CD4-positive, alpha-beta T cell treated with Interleukin-17A for 1 hour (primary cell): ENCODE measurements at regions not wholly inside any gene's neighbourhood (a gene's known extent, or its start where the extent isn't known, plus 50 kb on each side); places are given as distances from the start of the nearest gene placed in this dataset.

ENCODE experiments used
- DNase-seq: peaks from one replicate; pipeline ENCODE4 v3.0.0-alpha.2; 2020

DNA sequence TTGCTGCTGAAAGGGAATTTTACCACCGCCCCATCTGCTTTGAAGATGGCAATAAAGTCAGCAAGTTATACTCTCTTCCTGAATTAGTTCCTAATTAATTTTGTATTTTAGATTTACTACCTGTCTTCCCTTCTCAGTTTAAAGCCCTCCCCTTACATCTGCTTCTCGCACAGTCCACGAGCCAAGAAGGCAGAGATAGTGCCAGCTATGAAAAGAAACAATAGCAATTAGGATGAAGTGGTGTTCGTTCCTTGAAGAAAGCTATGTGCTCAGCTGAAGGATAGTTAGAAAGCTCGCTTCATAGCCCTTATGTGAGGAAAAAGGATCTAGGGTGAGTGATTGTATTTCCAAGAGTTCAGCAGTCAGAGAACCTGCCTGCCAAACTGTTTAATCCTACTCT is 1678.8 kb upstream of the TENM3 start:
- no peak for DNase-seq

DNA sequence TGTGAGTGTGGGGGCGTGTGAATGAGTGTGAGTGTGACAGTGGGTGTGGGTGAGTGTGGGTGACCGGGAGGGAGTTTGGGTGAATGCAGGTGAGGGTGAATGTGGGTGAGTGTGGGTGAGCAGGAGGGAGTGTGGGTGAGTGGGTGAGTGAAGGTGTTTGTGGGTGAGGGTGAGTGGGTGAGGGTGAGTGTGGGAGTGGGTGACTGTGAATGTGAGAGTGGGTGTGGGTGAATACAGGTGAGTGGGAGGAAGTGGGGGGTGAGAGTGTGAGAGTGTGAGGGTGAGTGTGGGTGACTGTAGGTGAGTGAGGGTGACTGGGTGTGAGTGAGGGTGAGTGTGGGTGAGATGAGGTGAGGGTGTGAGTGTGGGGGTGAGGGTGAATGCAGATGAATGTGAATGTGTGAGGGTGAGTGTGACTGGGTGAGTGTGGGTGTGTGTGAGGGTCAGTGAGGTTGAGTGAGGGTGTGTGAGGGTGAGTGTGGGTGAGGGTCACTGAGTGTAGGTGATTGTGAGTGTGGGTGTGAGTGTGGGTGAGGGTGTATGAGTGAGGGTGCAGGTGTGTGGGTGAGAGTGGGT is 1677.3 kb upstream of the TENM3 start:
- DNase-seq, result no peak

DNA sequence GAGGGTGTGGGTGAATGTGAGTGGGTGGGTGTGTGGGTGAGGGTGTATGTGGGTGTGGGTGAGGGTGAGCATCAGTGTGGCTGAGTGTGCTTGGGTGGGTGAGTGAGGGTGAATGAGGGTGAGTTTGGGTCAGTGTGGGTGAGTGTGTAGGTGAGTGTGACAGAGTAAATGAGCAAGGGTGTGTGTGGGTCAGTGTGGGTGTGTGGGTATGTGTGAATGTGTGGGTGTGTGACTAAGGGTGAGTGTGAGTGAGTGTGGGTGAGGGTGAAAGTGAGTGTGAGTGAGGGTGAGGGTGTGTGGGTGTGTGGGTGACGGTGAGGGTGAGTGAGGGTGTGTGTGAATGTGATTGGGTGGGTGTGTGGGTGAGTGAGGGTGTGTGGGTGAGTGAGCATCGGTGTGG is 1676.7 kb upstream of the TENM3 start:
- DNase-seq, result no peak

DNA sequence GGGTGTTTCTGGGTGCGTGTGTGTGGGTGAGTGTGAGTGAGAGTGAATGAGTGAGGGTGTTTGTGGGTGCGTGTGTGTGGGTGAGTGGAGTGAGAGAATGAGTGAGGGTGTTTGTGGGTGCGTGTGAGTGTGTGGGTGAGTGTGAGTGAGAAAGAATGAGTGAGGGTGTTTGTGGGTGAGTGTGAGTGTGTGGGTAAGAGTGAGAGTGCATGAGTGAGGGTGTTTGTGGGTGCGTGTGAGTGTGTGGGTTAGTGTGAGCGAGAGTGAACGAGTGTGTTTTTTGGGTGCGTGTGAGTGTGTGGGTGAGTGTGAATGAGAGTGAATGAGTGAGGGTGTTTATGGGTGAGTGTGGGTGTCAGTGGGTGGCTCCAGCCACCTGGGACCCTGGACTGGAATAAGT is 1676.1 kb upstream of the TENM3 start:
- no peak for DNase-seq

DNA sequence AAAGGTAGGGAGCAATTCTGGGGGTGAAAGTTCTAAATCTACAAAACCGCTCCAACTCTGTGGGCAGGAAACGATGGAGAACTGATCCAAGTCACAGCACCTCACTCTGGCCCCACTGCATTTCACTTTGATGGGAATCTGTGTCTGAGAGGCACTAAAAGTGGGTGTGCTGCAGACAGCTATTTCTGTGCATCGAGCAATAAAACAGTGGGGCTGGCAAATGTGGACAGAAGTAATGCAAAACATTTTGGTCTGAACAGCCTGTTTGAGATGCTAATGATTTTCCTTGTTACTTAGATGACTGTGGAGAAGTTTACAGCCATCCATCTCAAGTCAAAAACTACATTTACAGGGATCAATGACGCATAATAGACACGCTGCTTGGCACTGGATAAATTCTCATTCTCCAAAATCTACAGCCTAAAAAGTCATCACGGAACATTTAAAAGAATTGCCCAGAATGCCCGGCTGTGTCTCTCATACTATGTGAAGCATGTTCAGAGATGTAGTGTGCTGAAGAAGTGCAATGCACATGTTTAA is 1671.6 kb upstream of the TENM3 start:
- no peak for DNase-seq

DNA sequence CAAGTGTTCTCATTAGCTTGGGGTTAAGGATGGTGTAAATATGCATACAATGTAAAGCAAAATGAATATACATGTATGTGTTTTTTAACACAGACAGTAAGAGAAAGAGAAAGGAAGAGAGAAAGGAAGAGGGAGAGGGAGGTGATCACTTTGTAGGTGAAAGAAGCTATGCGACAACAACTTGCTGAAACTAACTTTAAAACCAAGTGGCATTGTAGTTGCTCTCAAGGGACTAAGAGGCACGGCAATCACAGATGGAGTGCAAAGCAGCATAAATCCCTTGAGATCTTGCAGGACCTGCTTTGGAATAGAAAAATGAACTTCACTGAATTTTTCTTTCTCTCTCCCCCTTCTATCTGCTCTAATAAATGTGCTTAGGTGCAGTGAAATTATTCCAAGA is 1665.0 kb upstream of the TENM3 start:
- DNase-seq, result no peak

DNA sequence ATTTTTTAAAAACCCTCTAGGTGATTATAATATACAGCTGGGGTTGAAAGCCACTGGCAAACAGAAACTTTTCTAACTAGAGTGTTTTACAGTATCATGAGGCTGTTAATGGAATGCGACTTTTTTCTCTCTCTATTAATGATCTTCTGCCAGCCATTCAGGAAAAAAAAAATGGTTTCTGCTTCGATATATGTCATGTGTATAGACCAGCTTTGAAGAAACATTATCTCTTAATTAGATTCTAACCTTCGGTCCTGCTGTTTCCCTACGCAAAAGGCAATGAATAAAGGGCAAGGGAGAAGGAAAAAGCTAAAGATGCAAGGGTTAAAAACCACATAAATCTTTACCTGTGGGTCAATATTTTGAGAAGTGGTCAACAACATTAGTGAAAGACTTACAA is 1662.1 kb upstream of the TENM3 start:
- DNase-seq, result no peak

DNA sequence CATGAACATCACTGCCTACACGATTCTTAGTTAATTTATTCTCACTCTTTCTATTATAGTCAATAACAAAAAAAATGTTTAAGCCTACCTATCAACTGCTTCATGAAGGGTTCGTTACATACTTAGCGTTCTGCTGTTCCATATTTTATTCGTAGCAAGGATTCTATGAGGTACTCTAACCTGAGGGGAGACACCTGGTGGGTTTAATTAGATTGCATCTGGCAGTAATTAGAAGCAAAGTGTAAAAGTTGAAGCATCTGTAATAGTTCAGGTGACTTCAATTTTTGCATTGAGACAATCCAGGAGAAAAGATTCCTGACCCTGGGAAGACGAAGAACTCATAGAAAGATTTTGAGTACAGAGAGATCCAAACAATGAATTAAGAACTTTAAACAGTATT is 1655.8 kb upstream of the TENM3 start:
- DNase-seq, result no peak

DNA sequence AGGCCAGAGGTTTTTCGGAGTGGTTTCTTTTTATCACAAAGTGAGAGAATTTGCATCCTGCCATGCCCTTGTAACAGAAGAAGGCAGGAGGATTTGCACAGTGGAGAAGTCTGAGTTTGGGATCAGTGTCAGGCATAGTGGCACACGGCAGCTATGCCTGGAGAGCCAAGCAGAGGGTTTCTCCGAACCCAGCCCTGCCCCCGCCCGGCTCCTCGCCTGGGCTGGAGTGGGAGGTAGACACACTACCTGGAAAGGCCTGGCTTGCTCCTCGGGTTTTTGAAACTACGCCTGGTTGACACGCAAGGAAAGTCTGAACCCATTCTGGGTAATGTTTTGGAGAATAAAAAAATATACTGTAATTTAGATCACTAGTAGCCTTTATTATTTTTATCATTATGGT is 1653.6 kb upstream of the TENM3 start:
- DNase-seq, result no peak

DNA sequence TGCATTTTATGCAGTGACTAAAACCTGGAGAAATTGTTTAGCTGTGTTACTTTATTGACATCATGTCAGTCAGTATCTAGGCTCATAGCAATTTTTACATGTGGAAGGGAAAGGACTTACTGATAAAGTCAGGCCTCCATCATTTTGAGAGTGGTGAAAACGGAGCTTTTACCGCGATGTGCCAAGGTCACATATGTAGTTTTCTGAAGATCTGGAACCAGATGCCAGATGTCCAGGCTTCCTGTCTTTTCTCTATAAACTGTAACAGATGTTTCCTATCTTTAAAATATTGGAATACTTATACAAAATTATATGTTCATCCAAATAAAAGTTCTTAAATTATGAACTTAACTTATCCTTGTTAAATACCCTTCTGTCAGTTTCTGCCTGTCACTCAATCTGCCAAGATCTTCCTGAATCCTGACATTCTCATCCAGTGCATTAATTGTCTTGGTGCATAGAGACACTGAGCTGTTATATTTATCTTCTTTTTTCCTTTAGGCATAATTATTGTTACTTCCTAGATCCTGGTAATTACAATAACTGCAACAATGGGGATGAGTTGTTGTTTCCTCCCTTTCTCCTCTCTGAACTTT is 1646.2 kb upstream of the TENM3 start:
- DNase-seq, result no peak

DNA sequence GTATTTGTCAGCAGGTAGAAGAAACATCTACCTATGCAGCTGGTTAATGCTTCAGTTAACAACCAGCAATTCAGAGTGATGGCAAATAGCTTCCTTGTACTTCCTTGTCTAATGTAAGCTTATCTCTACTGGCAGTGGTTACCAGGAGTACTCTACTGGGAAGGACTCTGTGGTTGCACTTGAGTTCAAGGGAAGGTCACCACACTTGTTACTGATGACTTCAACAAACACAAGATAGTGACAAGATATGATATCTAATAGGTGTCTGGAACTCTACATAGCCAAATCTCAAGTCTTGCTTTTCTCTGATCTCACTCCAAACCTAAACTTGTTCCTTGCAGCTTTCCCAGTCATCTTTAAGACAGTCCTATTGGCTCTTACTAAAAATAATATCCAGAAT is 1644.9 kb upstream of the TENM3 start:
- DNase-seq, result no peak

DNA sequence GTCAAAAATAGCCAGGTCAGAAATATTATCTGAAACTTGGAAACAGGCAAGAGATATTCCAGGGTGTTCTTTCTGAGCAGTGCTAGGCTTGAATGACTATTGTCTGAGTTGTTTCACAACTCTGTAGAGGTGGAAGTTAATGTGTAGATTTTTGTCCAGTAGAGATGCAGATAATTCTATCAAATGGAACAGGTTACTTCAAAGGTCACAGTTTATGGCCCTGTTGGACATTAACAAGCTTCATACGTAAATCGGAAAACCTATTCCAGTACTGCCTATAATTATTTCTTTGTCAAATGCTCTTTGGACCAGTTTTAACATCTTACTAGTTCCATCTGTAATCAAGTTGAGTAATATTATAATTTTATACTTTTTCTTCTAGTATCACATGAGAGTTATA is 1639.4 kb upstream of the TENM3 start:
- no peak for DNase-seq

DNA sequence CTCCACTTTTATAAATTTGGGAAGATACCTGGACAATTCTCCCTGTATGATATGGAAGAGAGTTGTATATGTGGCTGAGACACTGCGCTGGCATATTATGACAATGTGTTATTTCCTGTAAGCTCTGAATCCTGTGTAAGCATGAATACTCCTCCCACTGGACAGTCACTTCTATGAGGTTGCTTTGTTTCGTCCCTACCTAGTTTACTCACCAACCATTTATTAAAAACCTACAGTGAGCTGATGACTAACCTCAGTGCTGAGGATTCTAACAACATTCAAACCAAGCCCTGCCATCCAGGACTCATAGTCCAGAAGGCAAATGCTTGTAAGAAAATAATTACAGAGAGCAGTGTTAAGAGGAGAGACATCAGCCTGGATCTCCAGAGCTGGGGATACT is 1632.9 kb upstream of the TENM3 start:
- no peak for DNase-seq

DNA sequence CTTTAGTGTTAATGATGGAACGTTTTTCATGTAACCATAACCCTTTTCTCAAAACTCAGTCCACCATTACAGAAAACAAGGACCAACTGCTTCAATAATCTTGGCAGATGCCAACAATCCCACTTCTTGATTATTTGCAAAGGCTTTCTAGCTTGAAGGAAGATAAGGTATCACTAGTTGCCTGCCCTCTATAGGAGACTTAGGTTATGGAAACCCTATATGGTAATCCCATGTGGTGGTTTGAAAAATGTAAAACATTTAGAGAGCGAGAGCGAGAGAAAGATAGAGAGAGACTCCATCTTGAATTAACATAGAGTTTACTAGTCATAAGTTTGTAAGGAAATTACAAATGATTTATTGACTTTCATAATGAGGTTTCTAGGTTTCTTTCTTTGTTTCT is 1627.5 kb upstream of the TENM3 start:
- no peak for DNase-seq

DNA sequence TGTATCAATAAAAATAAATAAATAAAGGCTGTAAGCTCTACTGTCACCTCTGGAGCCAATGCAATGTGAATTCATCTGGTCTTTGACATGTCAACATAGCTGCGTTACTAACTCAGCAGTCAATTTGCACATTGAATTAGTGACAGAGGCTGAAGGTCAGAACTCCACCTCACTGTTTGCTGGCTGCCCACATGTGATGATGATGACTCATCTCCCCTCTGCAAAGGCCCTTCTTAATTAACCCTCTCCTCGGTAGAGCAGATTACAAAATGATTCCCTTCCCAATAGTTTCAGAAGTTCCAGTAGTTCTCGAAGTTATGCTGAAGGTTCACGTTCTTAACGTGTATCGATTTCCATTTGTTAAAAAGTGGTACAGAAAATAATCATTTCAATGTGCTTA is 1626.0 kb upstream of the TENM3 start:
- no peak for DNase-seq

DNA sequence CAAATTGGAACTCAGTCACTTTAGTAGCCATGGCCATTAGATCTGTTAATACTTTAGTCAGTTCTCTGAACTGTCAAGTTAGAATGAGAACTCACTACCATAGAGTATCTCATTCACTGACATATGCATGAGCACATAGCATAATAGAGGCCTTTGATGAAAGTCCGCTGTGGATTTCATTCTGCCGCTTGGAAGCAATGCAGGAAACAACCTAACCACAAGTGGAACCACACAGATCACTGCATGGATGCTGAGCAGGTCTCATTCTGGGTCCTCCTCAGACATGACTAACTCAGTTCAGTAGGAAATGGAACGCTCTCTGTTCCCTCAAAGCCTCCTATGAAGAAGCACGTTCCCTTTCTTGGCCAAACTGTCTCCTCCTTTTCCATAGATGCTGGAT is 1624.8 kb upstream of the TENM3 start:
- no peak for DNase-seq

DNA sequence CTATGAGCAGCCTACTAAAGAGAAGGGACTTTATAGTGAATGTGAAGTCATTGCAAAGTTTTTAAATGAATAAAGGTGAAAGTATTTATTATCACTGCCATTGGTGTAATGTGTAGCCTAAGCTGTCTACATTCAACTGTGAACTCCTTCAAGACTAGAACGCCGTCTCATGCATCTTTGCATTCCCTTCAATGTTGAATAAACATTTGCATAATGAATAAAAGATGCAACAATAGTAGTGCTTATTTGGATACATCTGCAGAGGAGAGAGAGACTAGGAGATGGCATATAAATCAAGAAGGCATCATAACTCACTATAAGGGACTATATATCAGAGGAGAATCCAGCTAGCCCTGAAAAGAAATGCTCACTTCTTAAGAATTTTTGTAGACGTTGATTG is 1623.8 kb upstream of the TENM3 start:
- no peak for DNase-seq

DNA sequence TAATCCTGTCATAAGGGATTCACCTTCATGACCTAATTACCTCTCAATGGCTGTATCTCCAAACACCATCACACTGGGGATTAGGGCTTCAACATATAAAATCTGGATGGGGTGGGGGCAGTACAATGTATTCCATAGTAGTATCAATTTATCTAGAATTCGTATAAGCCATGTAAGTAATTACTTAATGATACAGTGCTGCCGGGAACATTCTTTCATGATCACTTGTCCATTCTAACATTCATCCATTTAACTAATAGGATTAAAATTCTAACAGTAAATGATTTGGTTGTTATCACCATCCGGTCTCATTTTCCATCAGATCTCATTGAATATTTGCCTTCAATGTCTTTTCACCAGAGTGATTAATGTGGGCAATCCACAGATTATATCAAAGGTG is 1620.9 kb upstream of the TENM3 start:
- no peak for DNase-seq

DNA sequence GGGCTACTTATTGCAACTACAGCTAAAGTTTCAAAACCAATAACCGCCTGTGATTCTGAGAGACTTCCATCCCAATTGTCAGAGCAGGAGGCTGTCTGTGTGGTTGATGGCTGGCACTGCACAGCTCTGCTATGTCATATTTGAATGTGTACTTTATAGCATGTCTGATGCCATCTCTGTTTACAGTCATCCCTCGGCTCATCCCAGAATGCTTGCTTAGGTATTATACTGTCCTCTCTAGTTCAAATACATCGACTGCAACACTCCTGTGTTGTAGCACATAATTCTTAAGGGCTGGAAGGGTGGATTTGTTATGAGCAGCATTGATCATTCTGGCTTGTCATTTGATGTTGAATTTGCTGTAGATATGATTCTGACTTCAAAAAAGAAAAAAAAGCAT is 1617.5 kb upstream of the TENM3 start:
- no peak for DNase-seq

DNA sequence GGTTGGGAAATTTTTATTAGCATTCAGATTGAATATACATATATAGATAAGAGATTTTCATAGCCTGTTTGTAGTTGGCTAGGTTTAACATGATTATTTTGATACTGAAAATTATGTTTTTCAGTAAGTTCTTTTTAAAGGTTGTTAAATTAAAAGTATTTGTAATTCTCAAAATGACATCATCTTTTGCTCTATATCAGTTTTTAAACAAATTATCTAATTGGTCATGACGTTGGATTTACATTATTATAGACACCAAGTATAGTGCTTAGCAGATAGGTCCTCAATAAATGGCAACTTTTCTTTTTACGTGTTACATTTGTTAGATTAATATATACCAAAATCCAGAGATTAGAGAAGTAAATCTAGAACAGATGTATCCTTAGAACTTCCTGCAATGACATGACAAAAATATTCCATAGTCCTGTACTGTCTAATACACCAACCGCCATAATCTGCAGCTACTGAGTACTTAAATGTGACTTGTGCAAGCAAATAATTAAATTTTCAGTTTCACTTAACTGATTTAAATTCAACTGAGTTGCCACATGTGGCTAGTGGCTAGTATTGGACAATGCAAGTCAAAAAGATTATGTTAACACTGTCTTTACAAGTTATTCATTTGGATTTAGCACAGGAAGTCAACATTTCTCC is 1613.1 kb upstream of the TENM3 start:
- no peak for DNase-seq

DNA sequence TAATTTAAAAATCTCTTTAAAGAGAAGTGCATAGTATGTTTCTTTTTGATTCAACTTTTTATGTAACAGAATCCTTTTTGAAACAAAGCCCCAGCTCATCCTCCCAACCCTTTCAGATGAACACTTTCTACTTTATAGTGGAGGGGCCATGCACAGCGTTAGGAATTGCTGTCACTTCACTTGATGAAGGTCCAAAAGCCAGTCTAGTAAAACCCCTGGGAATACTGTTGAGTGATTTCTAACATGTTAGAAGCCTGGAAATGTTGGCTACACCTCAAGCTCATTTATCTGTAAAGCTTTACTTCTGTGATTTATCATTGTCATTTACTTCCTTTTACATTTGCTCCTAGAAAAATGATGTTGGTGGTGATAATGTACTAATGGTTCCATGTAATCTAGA is 1608.9 kb upstream of the TENM3 start:
- no peak for DNase-seq

DNA sequence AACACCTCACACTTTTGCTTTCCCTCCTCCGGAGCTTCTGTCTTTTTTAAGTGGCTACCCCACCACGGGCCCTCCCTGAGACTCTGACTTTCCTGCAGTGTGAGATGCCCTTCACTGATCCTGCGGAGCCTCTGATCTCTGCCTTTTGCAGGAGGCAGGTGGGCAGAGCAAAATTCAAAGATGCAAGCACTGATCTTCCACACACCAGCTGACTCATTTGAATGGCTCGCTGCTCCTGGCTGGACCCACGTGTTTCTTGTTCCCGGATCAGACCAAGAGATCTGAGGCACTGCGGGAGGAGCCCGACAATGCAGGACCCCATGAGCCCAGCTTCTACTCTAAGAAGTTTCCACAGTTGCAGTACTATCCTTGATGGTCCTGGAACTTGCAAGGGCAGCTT is 1607.9 kb upstream of the TENM3 start:
- no peak for DNase-seq

DNA sequence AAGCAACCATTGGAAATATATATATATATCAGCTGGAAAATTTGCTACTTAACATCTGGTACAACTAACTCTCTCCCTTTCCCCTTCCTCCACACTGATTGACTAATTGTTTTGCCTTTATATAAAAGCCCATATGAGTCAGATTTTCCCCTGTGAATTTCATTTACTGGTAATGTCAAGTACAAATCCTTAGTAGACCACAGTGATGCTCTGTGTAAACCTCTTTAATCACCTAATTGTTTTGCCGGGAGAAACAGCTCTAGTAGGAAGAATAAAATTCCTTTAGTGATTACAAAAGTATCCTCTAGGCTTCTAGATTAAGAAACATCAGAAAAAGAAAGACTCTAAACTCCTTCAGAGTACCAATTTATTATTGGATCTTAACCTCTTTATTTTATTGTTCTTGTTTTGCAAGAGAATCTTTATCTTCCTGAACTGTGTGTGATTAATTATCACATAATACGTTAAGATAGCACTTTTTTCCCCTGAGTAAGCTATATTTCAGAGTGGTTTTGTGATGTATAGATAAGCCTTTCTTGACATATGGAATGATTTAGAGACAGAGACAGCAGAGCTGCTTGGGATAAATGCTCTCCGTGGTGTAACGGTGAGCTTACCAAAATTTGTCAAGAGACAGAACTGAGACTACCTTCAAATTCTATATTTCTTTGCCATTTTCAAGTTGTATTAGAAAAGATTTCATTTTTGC is 1606.4 kb upstream of the TENM3 start:
- no peak for DNase-seq

DNA sequence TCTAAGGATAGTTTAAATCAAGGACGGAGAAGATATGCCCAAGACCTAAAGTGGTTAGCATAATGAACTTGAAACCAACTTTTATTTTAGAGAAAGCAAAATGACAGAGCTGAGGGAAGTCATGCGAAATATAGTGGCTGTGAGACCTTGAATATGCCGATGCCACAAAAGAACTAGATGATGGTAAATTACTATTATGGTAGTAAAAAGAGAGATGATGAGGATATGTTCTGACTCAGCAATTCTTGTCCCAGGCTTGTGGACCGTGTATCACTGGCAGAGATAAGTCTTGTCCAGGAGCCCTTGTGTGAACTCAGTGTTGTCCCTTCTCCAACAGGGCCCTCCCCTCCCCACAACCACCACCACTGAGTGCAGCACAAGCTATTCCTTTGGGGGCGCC is 1605.6 kb upstream of the TENM3 start:
- no peak for DNase-seq
